Activated CD8-positive, alpha-beta T cell treated with anti-CD3 and anti-CD28 coated beads for 36 hours (primary cell): ENCODE measurements at regions not wholly inside any gene's neighbourhood (a gene's known extent, or its start where the extent isn't known, plus 50 kb on each side); places are given as distances from the start of the nearest gene placed in this dataset.

Experiments
- ATAC-seq: fragments of 200-7000 bp; cut with Tn5 transposase; one replicate; pipeline ENCODE4 v1.10.0; 2021; ENCODE audit warnings: mild to moderate bottlenecking, moderate library complexity
- CTCF ChIA-PET: fragments of 350-600 bp; sonication (Branson Sonifier 250); formaldehyde crosslinking; loops from one replicate; lab custom pipeline; 2021; ENCODE audit warnings: antibody characterized with exemption; lab: Charles Lee
- POLR2A ChIA-PET: fragments of 350-600 bp; sonication (Branson Sonifier 250); formaldehyde crosslinking; loops from one replicate; lab custom pipeline; 2021; ENCODE audit warnings: antibody characterized with exemption; lab: Charles Lee
- DNase-seq: peaks from one replicate; pipeline ENCODE4 v3.0.0-alpha.2; 2020
- H3K27ac Mint-ChIP-seq: one replicate; pipeline ENCODE4 v1.8.0; 2021; ENCODE audit warnings: mild to moderate bottlenecking, mixed read lengths
- H3K27me3 Mint-ChIP-seq: one replicate; pipeline ENCODE4 v1.8.0; 2021; ENCODE audit warnings: mixed read lengths
- H3K36me3 Mint-ChIP-seq: one replicate; pipeline ENCODE4 v1.8.0; 2021; ENCODE audit warnings: low read depth, mixed read lengths
- H3K4me1 Mint-ChIP-seq: one replicate; pipeline ENCODE4 v1.8.0; 2021; ENCODE audit warnings: low read depth, mixed read lengths
- H3K4me3 Mint-ChIP-seq: one replicate; pipeline ENCODE4 v1.8.0; 2021; ENCODE audit warnings: mild to moderate bottlenecking, moderate library complexity, mixed read lengths
- H3K9me3 Mint-ChIP-seq: one replicate; pipeline ENCODE4 v1.8.0; 2021; ENCODE audit warnings: mixed read lengths
- intact Hi-C: fragments of 100-400 bp; cut with micrococcal nuclease; formaldehyde crosslinking; loops from one replicate; pipeline ENCODE4 v1.10.0; 2022
- TF ChIP-seq, protein P1 (sequence below): fragments of 200-600 bp; IDR thresholded peaks from one replicate; pipeline ENCODE4 v1.8.0; 2022; ENCODE audit warnings: antibody characterized with exemption, mild to moderate bottlenecking

DNA sequence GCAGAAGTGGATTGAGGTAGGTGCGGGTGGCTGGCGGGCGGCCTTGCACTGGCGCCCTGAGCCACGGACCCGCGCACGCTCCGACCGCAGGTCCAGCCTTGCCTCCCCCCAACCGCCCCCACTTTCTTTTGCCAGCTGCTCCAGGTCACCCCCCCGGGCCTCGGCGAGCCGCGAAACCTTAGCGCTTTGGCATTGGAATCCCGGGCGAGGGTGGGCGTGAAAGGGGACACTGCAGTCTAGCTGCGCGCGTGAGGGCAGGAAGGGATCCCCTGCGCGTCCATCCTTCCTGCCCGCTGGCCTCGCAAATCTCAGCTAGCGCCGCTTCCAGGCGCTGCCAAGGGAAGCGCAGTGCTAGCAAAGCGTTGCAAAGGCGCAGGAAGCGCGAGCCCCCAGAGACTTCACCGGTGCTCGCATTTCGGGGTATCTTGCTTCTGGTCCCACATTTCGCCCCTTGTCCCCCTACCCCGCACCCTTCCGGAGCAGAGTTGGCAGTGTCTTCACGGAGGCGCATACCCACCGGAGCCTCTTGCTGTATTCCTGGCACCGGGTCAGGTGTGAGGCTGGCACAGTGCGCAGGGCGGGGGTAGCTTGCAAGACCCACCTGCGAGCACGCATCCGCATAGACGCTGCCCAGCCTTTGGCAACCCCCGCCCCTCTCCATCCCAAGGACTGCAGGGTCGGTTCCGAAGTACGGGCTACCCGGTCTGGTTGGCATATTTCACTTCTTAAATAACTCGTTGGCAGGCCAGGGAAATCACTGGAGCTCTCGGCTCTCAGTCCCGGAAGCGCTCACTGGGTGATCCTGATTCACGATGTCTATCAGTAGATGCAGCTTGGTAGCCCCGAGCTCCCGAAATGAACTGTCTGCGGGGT is 104.4 kb downstream of the UCHL1 start:
- Mint-ChIP-seq H3K4me3 (no peak overlapping the region), H3K4me1 (no peaks in the 10 kb centered on the region), H3K27ac (no peak overlapping the region), H3K27me3 (peaks cover 42% of the 10 kb centered on the region), H3K36me3 (no peaks in the 10 kb centered on the region), H3K9me3 (no peaks in the 10 kb centered on the region)
- ATAC-seq (no peak), DNase-seq (no peak)
- intact Hi-C loops, result no loop called here
- TF ChIP-seq, protein P1, sequence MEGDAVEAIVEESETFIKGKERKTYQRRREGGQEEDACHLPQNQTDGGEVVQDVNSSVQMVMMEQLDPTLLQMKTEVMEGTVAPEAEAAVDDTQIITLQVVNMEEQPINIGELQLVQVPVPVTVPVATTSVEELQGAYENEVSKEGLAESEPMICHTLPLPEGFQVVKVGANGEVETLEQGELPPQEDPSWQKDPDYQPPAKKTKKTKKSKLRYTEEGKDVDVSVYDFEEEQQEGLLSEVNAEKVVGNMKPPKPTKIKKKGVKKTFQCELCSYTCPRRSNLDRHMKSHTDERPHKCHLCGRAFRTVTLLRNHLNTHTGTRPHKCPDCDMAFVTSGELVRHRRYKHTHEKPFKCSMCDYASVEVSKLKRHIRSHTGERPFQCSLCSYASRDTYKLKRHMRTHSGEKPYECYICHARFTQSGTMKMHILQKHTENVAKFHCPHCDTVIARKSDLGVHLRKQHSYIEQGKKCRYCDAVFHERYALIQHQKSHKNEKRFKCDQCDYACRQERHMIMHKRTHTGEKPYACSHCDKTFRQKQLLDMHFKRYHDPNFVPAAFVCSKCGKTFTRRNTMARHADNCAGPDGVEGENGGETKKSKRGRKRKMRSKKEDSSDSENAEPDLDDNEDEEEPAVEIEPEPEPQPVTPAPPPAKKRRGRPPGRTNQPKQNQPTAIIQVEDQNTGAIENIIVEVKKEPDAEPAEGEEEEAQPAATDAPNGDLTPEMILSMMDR, result no peak
- POLR2A ChIA-PET, result no interaction called here
- CTCF ChIA-PET, result no interaction called here

DNA sequence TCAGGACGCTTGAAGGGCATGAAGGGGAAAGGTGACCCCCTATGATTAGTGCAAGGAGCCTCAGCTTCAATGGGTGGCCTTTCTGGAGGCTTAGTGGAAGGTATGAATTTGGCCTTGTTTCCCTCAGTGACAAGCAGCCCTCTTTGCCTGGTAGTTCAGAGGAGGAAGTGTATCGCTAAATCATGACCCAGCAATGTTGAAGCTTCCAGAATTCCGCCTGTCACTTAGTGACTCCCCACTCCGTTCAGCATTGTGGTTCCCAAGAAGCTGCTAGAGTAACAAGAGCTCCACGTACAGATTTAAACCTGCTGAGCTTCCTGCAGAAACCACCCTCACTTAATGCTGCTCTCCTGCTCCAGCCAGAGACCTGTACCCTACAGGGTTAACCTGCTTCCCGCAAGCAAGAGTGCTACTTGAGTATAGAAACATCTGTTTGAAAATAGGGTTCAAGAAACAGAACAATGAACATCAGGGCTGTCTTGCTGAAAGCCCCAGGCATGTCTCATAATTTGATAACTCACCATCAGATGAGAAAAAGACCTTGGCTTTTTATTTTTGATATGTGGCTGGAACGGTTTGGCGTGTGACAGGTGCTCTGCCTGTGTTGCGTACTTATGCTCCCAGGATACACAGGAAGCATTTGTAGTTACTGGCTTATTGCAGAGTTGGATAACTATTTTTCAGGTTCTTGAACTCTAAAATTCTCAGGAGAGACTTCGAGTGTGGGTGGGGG is 105.2 kb downstream of the UCHL1 start:
- Mint-ChIP-seq H3K27ac (no peak overlapping the region), H3K4me1 (no peaks in the 10 kb centered on the region), H3K36me3 (no peaks in the 10 kb centered on the region), H3K4me3 (no peak overlapping the region), H3K9me3 (no peaks in the 10 kb centered on the region), H3K27me3 (peaks cover 44% of the 10 kb centered on the region)
- TF ChIP-seq, protein P1, result no peak
- DNase-seq (no peak), ATAC-seq (no peak)
- POLR2A ChIA-PET, result no interaction called here
- CTCF ChIA-PET, result no interaction called here
- intact Hi-C loops, result no loop called here

DNA sequence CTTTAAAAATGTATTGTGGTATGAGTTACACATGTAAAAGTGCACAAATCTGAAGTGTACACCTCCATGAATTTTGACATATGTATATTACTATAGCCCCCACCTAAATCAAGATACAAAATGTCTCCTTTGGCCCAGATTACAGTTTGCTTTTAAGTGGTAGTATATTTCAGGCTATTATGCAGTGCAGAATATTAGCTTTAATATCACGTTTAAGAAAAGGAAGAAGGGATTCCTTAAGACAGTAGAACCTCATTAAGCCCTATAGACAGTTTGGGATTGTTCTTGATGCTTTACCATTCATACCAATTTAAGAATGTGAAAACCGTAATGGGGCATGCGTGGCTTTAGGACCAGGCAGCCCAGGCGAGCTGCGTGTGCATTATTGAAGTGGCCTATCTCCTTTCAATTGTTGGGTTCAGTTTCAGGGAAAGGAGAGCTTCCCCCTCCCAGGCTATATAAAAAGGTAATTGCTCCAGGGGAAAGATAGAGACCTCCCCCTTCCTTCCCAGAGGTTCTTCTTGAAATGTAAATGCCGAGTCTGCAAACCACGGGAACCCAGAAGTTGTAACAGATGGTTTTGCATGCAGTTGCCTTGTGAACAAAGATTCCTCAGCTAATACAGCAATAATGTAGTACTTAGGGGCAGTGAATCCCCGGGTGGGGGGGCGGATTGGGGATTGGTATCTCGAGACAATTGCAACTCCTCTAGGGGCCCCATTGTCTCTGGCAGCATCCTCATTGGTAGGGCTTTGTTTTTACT is 106.1 kb downstream of the UCHL1 start:
- Mint-ChIP-seq H3K4me1 (no peaks in the 10 kb centered on the region), H3K27me3 (peaks cover 44% of the 10 kb centered on the region), H3K9me3 (no peaks in the 10 kb centered on the region), H3K4me3 (no peak overlapping the region), H3K36me3 (no peaks in the 10 kb centered on the region), H3K27ac (no peak overlapping the region)
- intact Hi-C loops, result no loop called here
- CTCF ChIA-PET, result no interaction called here
- ATAC-seq (no peak), DNase-seq (no peak)
- TF ChIP-seq, protein P1, result no peak
- POLR2A ChIA-PET, result no interaction called here

DNA sequence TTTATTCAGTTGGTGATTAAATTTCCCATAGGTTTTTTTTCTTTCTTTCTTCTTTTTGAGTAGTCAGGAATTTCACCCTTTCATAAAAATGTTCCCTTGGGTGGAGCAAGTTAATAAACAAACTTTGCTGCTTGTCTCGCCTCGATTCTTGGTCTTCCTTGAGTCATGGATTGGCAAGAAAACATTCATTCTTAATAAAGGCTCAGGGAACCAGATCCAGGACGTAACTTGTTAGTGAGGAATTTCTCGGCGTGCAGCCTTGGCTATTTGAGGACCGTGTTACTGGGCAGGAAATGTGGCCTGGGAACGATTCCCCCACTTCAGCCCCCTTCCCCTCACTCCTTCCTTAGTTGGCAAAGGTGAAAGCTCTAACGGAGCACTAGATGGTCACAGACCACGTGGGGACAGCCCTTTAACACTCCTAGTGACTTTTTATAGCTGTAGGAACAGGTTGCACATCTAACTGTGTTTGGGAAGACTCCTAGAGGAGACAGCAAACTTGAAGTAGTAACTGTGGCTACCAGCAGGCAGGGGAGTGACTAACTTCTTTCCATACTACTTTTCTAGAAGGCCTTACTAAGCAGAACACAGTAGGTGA is 106.8 kb downstream of the UCHL1 start:
- Mint-ChIP-seq H3K27ac (no peak overlapping the region), H3K9me3 (no peaks in the 10 kb centered on the region), H3K4me3 (no peak overlapping the region), H3K36me3 (no peaks in the 10 kb centered on the region), H3K4me1 (no peaks in the 10 kb centered on the region), H3K27me3 (peaks cover 40% of the 10 kb centered on the region)
- DNase-seq, result no peak
- ChIA-PET CTCF (no interaction called here), POLR2A (no interaction called here)
- ATAC-seq, result no peak
- intact Hi-C loops, result no loop called here
- TF ChIP-seq, protein P1, result no peak
